Natural killer cell (primary cell): ENCODE measurements at regions not wholly inside any gene's neighbourhood (a gene's known extent, or its start where the extent isn't known, plus 50 kb on each side); places are given as distances from the start of the nearest gene placed in this dataset.

Experiments
- ATAC-seq, 3 donors: fragments of 150-1000 bp in 2 of 3; fragments of 200-7000 bp in 1 of 3; cut with Tn5 transposase; 1 replicate in 1 of 3; 2 replicates in 2 of 3; pipeline ENCODE4 v1.10.0; 2021; ENCODE audit warnings: mild to moderate bottlenecking in 2 of 3, moderate library complexity in 2 of 3
- DNase-seq, 2 donors: peaks; one replicate each; pipeline versions ENCODE4 v3.0.0 to v3.0.0-alpha.2; 2013 to 2021; ENCODE audit warnings: mixed read lengths in 1 of 2
- H3K27ac ChIP-seq: one replicate; pipeline ENCODE4 v1.5.1; 2013; ENCODE audit warnings: mild to moderate bottlenecking, low read length
- H3K27me3 ChIP-seq: one replicate; pipeline ENCODE4 v1.6.1; 2013; ENCODE audit warnings: low read length; ENCODE audit not compliant: control insufficient read depth, insufficient read depth
- H3K36me3 ChIP-seq: one replicate; pipeline ENCODE4 v1.6.1; 2013; ENCODE audit warnings: low read length; ENCODE audit not compliant: control insufficient read depth, insufficient read depth
- H3K4me1 ChIP-seq: one replicate; pipeline ENCODE4 v1.6.1; 2013; ENCODE audit warnings: low read length; ENCODE audit not compliant: control insufficient read depth, insufficient read depth
- H3K4me3 ChIP-seq: one replicate; pipeline ENCODE4 v1.5.1; 2013; ENCODE audit warnings: low read length
- H3K9me3 ChIP-seq: one replicate; pipeline ENCODE4 v1.6.1; 2013; ENCODE audit warnings: low read length; ENCODE audit not compliant: control insufficient read depth, insufficient read depth
- H3K27ac Mint-ChIP-seq, 2 donors: one replicate each; pipeline ENCODE4 v1.8.0; 2022; ENCODE audit warnings: mild to moderate bottlenecking in 2 of 2, mixed read lengths in 2 of 2, moderate library complexity in 1 of 2
- H3K27me3 Mint-ChIP-seq, 2 donors: one replicate each; pipeline ENCODE4 v1.8.0; 2022; ENCODE audit warnings: low read depth in 2 of 2, mixed read lengths in 2 of 2
- H3K36me3 Mint-ChIP-seq: one replicate; pipeline ENCODE4 v1.8.0; 2022; ENCODE audit warnings: mixed read lengths
- H3K4me1 Mint-ChIP-seq, 2 donors: one replicate each; pipeline ENCODE4 v1.8.0; 2022; ENCODE audit warnings: mixed read lengths in 2 of 2
- H3K4me3 Mint-ChIP-seq: one replicate; pipeline ENCODE4 v1.8.0; 2022; ENCODE audit warnings: mild to moderate bottlenecking, moderate library complexity, mixed read lengths
- H3K9me3 Mint-ChIP-seq, 2 donors: one replicate each; pipeline ENCODE4 v1.8.0; 2022; ENCODE audit warnings: mixed read lengths in 2 of 2
- WGBS: methylation state at CpG from one replicate; pipeline ENCODE4 v1.1.7; 2013; ENCODE audit warnings: missing lambda C conversion rate; ENCODE audit not compliant: insufficient coverage; 5-methylcytosine and 5-hydroxymethylcytosine counted together
- intact Hi-C: fragments of 100-400 bp; cut with micrococcal nuclease; formaldehyde crosslinking; loops from one replicate; pipeline ENCODE4 v1.14.2; 2022
- TF ChIP-seq, protein P1 (sequence below): fragments of 200-600 bp; IDR thresholded peaks from one replicate; pipeline ENCODE4 v1.8.0; 2022; ENCODE audit warnings: antibody characterized with exemption

DNA sequence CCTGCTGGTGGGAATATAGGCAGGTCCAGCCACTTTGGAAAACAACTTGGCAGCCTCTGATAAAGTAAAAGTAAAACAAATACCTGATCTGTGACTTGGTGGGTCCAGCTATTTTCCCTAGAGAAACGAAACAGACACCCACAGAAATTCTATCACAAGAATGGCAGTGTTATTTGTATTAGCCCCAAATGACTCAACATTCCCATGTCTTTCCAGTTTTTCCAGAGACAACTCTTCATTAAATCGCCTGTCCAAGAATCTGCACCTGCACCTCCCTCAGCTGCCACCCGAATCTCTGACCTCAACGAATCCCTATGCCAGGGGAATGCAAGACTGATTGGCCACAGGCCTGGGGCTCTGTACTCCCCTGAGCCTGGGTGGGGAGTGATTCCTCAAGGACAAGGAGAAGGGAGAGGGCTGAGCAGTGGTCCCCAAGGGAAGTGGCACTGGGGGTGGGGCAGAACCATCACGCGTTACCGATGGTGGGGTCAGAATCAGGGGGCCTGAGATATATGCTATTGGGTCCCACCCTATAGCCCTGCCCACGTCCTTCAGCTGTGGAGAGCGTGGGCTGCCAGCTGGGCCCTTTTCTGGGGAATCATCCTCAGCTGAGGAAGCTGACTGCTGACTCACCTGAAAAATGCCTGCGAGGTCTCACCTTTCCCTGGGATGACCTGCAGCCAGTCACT, 553.0 kb downstream of the PTPRU start:
- Histone ChIP-seq H3K4me1 (no peaks in the 10 kb centered on the region), H3K4me3 (no peak overlapping the region), H3K36me3 (no peaks in the 10 kb centered on the region), H3K27me3 (no peaks in the 10 kb centered on the region), H3K9me3 (no peaks in the 10 kb centered on the region), H3K27ac (no peak overlapping the region)
- no peak for DNase-seq
- Mint-ChIP-seq H3K4me1 (no peaks in the 10 kb centered on the region), H3K9me3 (no peaks in the 10 kb centered on the region), H3K36me3 (no peaks in the 10 kb centered on the region), H3K27ac (no peak overlapping the region), H3K27me3 (no peaks in the 10 kb centered on the region), H3K4me3 (no peak overlapping the region)
- intact Hi-C loops: no loop called here
- 65% methylated on average over 10 of the region's 10 CpGs for WGBS
- TF ChIP-seq, protein P1, sequence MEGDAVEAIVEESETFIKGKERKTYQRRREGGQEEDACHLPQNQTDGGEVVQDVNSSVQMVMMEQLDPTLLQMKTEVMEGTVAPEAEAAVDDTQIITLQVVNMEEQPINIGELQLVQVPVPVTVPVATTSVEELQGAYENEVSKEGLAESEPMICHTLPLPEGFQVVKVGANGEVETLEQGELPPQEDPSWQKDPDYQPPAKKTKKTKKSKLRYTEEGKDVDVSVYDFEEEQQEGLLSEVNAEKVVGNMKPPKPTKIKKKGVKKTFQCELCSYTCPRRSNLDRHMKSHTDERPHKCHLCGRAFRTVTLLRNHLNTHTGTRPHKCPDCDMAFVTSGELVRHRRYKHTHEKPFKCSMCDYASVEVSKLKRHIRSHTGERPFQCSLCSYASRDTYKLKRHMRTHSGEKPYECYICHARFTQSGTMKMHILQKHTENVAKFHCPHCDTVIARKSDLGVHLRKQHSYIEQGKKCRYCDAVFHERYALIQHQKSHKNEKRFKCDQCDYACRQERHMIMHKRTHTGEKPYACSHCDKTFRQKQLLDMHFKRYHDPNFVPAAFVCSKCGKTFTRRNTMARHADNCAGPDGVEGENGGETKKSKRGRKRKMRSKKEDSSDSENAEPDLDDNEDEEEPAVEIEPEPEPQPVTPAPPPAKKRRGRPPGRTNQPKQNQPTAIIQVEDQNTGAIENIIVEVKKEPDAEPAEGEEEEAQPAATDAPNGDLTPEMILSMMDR: no peak
- ATAC-seq: no peak

DNA sequence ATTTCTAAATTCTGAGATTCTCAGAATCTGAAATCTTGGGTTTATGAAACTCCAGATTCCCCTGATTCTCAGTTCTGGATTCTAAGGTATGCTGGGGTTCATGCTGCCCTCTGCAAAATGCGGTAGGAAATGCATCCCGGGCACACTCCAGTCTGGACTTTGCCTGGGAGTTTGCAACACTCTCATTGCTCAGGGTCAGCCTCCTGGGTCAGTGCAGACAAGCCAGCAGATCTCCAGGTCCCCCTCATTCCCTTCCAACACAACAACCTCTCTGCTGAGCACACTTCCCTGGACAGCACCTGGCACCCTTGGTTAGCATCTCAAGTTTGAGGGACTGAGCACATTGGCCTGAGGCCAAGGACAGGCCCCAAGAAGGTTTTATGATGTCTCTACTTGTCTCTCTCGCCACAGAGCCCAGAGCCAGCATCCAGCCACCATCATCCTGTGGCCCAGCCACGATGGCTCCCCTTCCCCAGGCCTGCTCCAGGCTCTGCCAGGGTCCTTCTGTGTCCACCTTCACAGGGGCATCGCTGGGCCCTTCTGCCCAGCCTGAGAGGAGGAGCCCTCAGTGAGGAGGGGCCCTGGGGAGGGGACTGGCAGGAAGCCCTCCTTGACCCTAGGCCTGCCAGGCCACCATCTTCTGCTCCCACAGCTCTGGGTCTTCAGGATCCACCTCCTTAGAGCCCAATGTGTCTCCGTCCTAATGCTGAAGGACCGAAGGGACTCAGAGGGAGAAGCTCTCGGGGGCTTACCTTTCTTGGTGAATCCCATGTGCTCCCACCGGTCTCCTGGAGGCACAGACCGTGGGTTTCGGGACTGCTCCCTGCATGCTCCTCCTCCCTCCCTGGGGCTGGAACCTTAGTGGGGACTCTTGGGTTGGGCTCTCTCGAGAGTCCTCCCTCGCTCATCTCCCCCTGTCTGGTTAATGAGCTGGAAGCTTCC, 550.7 kb downstream of the PTPRU start:
- ATAC-seq: no peak
- WGBS: 81% methylated on average over 13 of the region's 13 CpGs
- Mint-ChIP-seq H3K36me3 (no peaks in the 10 kb centered on the region), H3K27ac (no peak overlapping the region), H3K4me3 (no peak overlapping the region), H3K9me3 (no peaks in the 10 kb centered on the region), H3K27me3 (no peaks in the 10 kb centered on the region), H3K4me1 (no peaks in the 10 kb centered on the region)
- Histone ChIP-seq H3K4me3 (no peak overlapping the region), H3K4me1 (no peaks in the 10 kb centered on the region), H3K27me3 (peaks cover 2% of the 10 kb centered on the region), H3K9me3 (no peaks in the 10 kb centered on the region), H3K27ac (no peak overlapping the region), H3K36me3 (no peaks in the 10 kb centered on the region)
- DNase-seq: no peak
- intact Hi-C loops: no loop called here
- TF ChIP-seq, protein P1: no peak

DNA sequence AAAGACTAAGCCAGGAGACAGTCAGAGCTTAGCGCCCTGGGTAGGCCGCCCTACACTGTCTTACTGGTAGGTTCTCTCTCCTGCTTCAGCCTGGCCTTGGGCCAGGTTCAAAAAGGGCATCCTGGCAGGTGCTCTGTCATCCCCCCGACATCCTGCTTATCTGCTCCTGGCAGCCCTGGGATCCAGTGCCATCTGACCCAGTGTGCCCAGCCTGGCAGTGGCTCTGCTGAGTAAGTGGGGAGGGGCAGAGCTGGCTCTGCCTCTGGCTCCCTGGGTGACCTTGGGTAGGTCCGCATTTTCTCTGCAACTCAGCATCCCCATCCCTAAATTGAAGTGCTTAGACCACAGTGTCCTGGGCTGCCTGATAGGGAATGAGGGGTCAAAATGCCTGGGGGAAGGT, 549.9 kb downstream of the PTPRU start:
- Histone ChIP-seq H3K9me3 (no peaks in the 10 kb centered on the region), H3K4me1 (no peaks in the 10 kb centered on the region), H3K36me3 (no peaks in the 10 kb centered on the region), H3K27ac (no peak overlapping the region), H3K4me3 (no peak overlapping the region), H3K27me3 (peaks cover 2% of the 10 kb centered on the region)
- Mint-ChIP-seq H3K27me3 (peaks cover 2 to 3% of the 10 kb centered on the region in 2 donors), H3K36me3 (no peaks in the 10 kb centered on the region), H3K9me3 (no peaks in the 10 kb centered on the region), H3K4me3 (no peak overlapping the region), H3K4me1 (no peaks in the 10 kb centered on the region), H3K27ac (no peak overlapping the region)
- TF ChIP-seq, protein P1: no peak
- no peak for ATAC-seq
- DNase-seq: no peak
- intact Hi-C loops: no loop called here
- 88% methylated on average over 4 of the region's 4 CpGs for WGBS
